Stimulated activated CD8-positive, alpha-beta memory T cell treated with anti-CD3 and anti-CD28 coated beads, Interleukin-7, amount 100 ng/mL, for 1 hour (primary cell): ENCODE measurements at regions not wholly inside any gene's neighbourhood (a gene's known extent, or its start where the extent isn't known, plus 50 kb on each side); places are given as distances from the start of the nearest gene placed in this dataset.
"Not testable (repeated sequence)": the region's sequence is repeated elsewhere in the genome, so short reads cannot be mapped to it uniquely, and the experiment has no call there.

Source experiments
- DNase-seq, 2 donors: peaks; one replicate each; pipeline ENCODE4 v3.0.0-alpha.2; 2020; ENCODE audit warnings: low read depth in 2 of 2

GRCh38 chr17:68097161-68097805 is 61.7 kb downstream of the KPNA2 start:
- DNase-seq, result no peak

- not testable (repeated sequence) for DNase-seq
Observed at GRCh38 chr17:68099341-68099753, 63.8 kb downstream of the KPNA2 start.

- DNase-seq, result no peak
Observed at GRCh38 chr17:68100000-68100641, 64.6 kb downstream of the KPNA2 start.

GRCh38 chr17:68101075-68101986 is 65.8 kb downstream of the KPNA2 start:
- DNase-seq, result peak; percentile 42 to 64

- DNase-seq, result no peak
Observed at GRCh38 chr17:68101987-68102314, 66.4 kb downstream of the KPNA2 start.

GRCh38 chr17:68102318-68102758 is 66.8 kb downstream of the KPNA2 start:
- DNase-seq, result no peak

- no peak for DNase-seq
Observed at GRCh38 chr17:68103148-68103547, 67.6 kb downstream of the KPNA2 start.

GRCh38 chr17:68106085-68106484 is 70.5 kb downstream of the KPNA2 start:
- DNase-seq, result no peak

GRCh38 chr17:68107373-68107772 is 71.8 kb downstream of the KPNA2 start:
- no peak for DNase-seq

- DNase-seq, result no peak
Observed at GRCh38 chr17:68108313-68109000, 72.9 kb downstream of the KPNA2 start.

GRCh38 chr17:68109404-68109803 is 73.9 kb downstream of the KPNA2 start:
- DNase-seq, result not testable (repeated sequence)

GRCh38 chr17:68116211-68116610 is 80.7 kb downstream of the KPNA2 start:
- DNase-seq, result not testable (repeated sequence)

GRCh38 chr17:68122587-68122986 is 87.1 kb downstream of the KPNA2 start:
- DNase-seq, result no peak

- no peak for DNase-seq
Observed at GRCh38 chr17:68125111-68125870, 89.8 kb downstream of the KPNA2 start.

GRCh38 chr17:68127914-68128313 is 92.4 kb downstream of the KPNA2 start:
- DNase-seq, result no peak

- no peak for DNase-seq
Observed at GRCh38 chr17:68131456-68131855, 95.9 kb downstream of the KPNA2 start.

- no peak for DNase-seq
Observed at GRCh38 chr17:68133346-68134045, 98.0 kb downstream of the KPNA2 start.

- DNase-seq, result no peak
Observed at GRCh38 chr17:68134046-68134637, 98.6 kb downstream of the KPNA2 start.

- DNase-seq, result no peak
Observed at GRCh38 chr17:68134731-68135130, 99.2 kb downstream of the KPNA2 start.
